Stomach (tissue), 4 donors: ENCODE measurements at regions not wholly inside any gene's neighbourhood (a gene's known extent, or its start where the extent isn't known, plus 50 kb on each side); places are given as distances from the start of the nearest gene placed in this dataset.

ENCODE experiments used
- CTCF ChIP-seq, 7 experiments: fragments of 450-650 bp in 4 of 7; fragments of 200-600 bp in 3 of 7; sonication (generic) in 3 of 7; IDR thresholded peaks; one replicate each; pipeline ENCODE4 v1.5.1; 2016 to 2019; ENCODE audit warnings: antibody characterized with exemption in 7 of 7, control low read depth in 2 of 7, mild to moderate bottlenecking in 1 of 7
- EP300 ChIP-seq: sonication (generic); formaldehyde crosslinking; IDR thresholded peaks from one replicate; pipeline ENCODE4 v1.6.1; 2017; ENCODE audit warnings: antibody characterized with exemption
- POLR2A ChIP-seq, 4 donors: fragments of 450-650 bp; IDR thresholded peaks; one replicate each; pipeline ENCODE4 v1.6.1; 2016; ENCODE audit warnings: antibody characterized with exemption in 4 of 4, control low read depth in 2 of 4, mild to moderate bottlenecking in 1 of 4, moderate library complexity in 1 of 4

- TF ChIP-seq CTCF (IDR thresholded peaks at IDR 0.05) = no peak
- no peak for TF ChIP-seq POLR2A (IDR thresholded peaks at IDR 0.05)
- TF ChIP-seq EP300 = no peak
Observed at GRCh38 chr15:98286831-98287230, 326.3 kb downstream of the ARRDC4 start.
